ENCODE measurements at regions not wholly inside any gene's neighbourhood (a gene's known extent, or its start where the extent isn't known, plus 50 kb on each side); places are given as distances from the start of the nearest gene placed in this dataset.

- TF ChIP-seq CTCF (IDR thresholded peaks at IDR 0.05) (no peak), POLR2AphosphoS5 (IDR thresholded peaks at IDR 0.05; ENCODE audit: low read depth, low read length) (no peak), RFX5 (IDR thresholded peaks at IDR 0.05; ENCODE audit: low read length) (no peak), USF2 (IDR thresholded peaks at IDR 0.05; ENCODE audit: borderline replicate concordance, low read depth, low read length) (no peak), REST (IDR thresholded peaks at IDR 0.05; ENCODE audit: low read depth, low read length) (no peak), GATA2 (CRISPR knock-in tag; IDR thresholded peaks at IDR 0.05) (no peak), NFIC (IDR thresholded peaks at IDR 0.05; ENCODE audit: borderline replicate concordance) (no peak), EZH2phosphoT487 (IDR thresholded peaks at IDR 0.05; ENCODE audit: borderline replicate concordance, low read depth) (no peak), GABPA (IDR thresholded peaks at IDR 0.05; ENCODE audit: low read depth) (no peak), FOXM1 (IDR thresholded peaks at IDR 0.05; ENCODE audit: low read depth) (no peak), RXRA (IDR thresholded peaks at IDR 0.05; ENCODE audit: borderline replicate concordance, low read depth) (no peak), SMC3 (IDR thresholded peaks at IDR 0.05; ENCODE audit: low read depth, low read length) (no peak)
Observed at GRCh38 chr4:108324450-108324849, 155.7 kb upstream of the LEF1 start (continued).

GRCh38 chr4:108322497-108322896 lies 153.8 kb upstream of the LEF1 start:
- Histone ChIP-seq H3K27ac (ENCODE audit: low read depth in 2 of 2, low read length in 1 of 2) (no peak overlapping the region), H2AFZ (ENCODE audit: low read depth) (no peak overlapping the region), H3K4me2 (no peak overlapping the region), H3K9me3 (no peaks in the 10 kb centered on the region), H3K36me3 (replicated peaks in 1 of 2; ENCODE audit: control insufficient read depth in 1 of 2, insufficient read depth in 2 of 2, low read length in 1 of 2) (no peaks in the 10 kb centered on the region), H3K9ac (no peak overlapping the region), H3K9me2 (no peaks in the 10 kb centered on the region), H3F3A (replicated peaks; ENCODE audit: insufficient read depth) (no peaks in the 10 kb centered on the region), H3K27me3 (ENCODE audit: insufficient read depth) (no peaks in the 10 kb centered on the region; the same call in 1 of the 2 replicates), H3K4me3 (ENCODE audit: low read depth in 2 of 2, low read length in 1 of 2) (no peak overlapping the region), H4K20me1 (ENCODE audit: insufficient read depth) (no peaks in the 10 kb centered on the region), H3K79me2 (ENCODE audit: insufficient read depth) (no peaks in the 10 kb centered on the region), H3K4me1 (ENCODE audit: control insufficient read depth in 1 of 2, insufficient read depth in 2 of 2, low read depth in 1 of 2, low read length in 1 of 2) (no peaks in the 10 kb centered on the region)
- no peak for DNase-seq
- CTCF ChIA-PET, result interaction anchor here (1.1 kb wide), 1 partner anchor 9 kb away, joined by 3 read pairs; no protein-coding TSS in a partner anchor
- POLR2A ChIA-PET, result no interaction called here
- WGBS (ENCODE audit: low lambda C conversion rate), result 6% methylated on average over 4 of the region's 4 CpGs
- TF ChIP-seq YY1 (IDR thresholded peaks at IDR 0.05; ENCODE audit: low read depth) (no peak), USF2 (IDR thresholded peaks at IDR 0.05; ENCODE audit: borderline replicate concordance, low read depth, low read length) (no peak), RXRA (IDR thresholded peaks at IDR 0.05; ENCODE audit: borderline replicate concordance, low read depth) (no peak), TCF12 (IDR thresholded peaks at IDR 0.05) (no peak), GATA2 (CRISPR knock-in tag; IDR thresholded peaks at IDR 0.05) (no peak), FOSL2 (IDR thresholded peaks at IDR 0.05; ENCODE audit: borderline replicate concordance, low read depth) (no peak), SIN3A (IDR thresholded peaks at IDR 0.05; ENCODE audit: borderline replicate concordance, low read depth, low read length) (no peak), RAD21 (IDR thresholded peaks at IDR 0.05; ENCODE audit: low read length) (no peak), NFIC (IDR thresholded peaks at IDR 0.05; ENCODE audit: borderline replicate concordance) (no peak), TEAD4 (IDR thresholded peaks at IDR 0.05; ENCODE audit: borderline replicate concordance, insufficient read depth) (no peak), POLR2AphosphoS5 (IDR thresholded peaks at IDR 0.05; ENCODE audit: low read depth, low read length) (no peak), MXI1 (IDR thresholded peaks at IDR 0.05; ENCODE audit: low read depth, low read length) (no peak), USF1 (IDR thresholded peaks at IDR 0.05; ENCODE audit: borderline replicate concordance, low read depth) (no peak), MEF2A (IDR thresholded peaks at IDR 0.05; ENCODE audit: borderline replicate concordance, low read depth) (no peak)
